ENCODE measurements at regions not wholly inside any gene's neighbourhood (a gene's known extent, or its start where the extent isn't known, plus 50 kb on each side); places are given as distances from the start of the nearest gene placed in this dataset.

- no peak for TF ChIP-seq SPI1 (IDR thresholded peaks at IDR 0.05; ENCODE audit: borderline replicate concordance, insufficient read depth, low read depth, low read length)
- no peak for TF ChIP-seq ZNF24 (IDR thresholded peaks at IDR 0.05)
- TF ChIP-seq POU2F2 (IDR thresholded peaks at IDR 0.05; ENCODE audit: borderline replicate concordance, low read depth, low read length), result no peak
- TF ChIP-seq CBFB (IDR thresholded peaks at IDR 0.05; ENCODE audit: low read depth), result no peak
- TF ChIP-seq RBBP5 (conservative IDR thresholded peaks at IDR 0.05), result no peak
Observed at GRCh38 chr22:17313626-17314025, 55.6 kb upstream of the CECR2 start (continued).

GRCh38 chr22:17307566-17307965 lies 61.7 kb upstream of the CECR2 start:
- intact Hi-C loops (cut with micrococcal nuclease; ENCODE audit: unreplicated experiment) (no loop called here), in situ Hi-C loops (cut with MboI) (no loop called here)
- ChIA-PET POLR2A (interaction anchor here (0.6 to 1.4 kb wide), 2 partner anchors 14 to 87 kb away, joined by 3 to 4 read pairs; no protein-coding TSS in a partner anchor), RAD21 (ENCODE audit: unreplicated experiment) (interaction anchor here (1.3 kb wide), 1 partner anchor 129 kb away, joined by 3 read pairs; no protein-coding TSS in a partner anchor), CTCF (interaction anchor here (0.8 to 1.7 kb wide), 3 partner anchors 36 to 102 kb away, joined by 3 to 4 read pairs (median 3); no protein-coding TSS in a partner anchor), SMC1A (ENCODE audit: uncharacterized antibody, unreplicated experiment) (interaction anchor here (1.2 to 1.5 kb wide), 3 partner anchors 10 to 194 kb away, joined by 3 to 4 read pairs (median 3); no protein-coding TSS in a partner anchor)
- H3K27me3 ChIP-seq (replicated peaks in 1 of 2; ENCODE audit: control insufficient read depth in 2 of 2, insufficient read depth in 2 of 2, low read length in 1 of 2), result no peaks in the 10 kb centered on the region
- DNase-seq (ENCODE audit: low read depth, low spot score), result no peak
- H2AFZ ChIP-seq (ENCODE audit: control insufficient read depth, low read depth, low read length), result no peak overlapping the region
- no peaks in the 10 kb centered on the region for H3K36me3 ChIP-seq (ENCODE audit: control insufficient read depth in 2 of 2, insufficient read depth in 2 of 2, low read length in 1 of 2)
- no peaks in the 10 kb centered on the region; the same call in 2 of the 3 replicates for H3K9me3 ChIP-seq (replicated peaks; ENCODE audit: control insufficient read depth, insufficient read depth, low read length)
- H3K79me2 ChIP-seq (ENCODE audit: control insufficient read depth, insufficient read depth, low read length), result no peaks in the 10 kb centered on the region
- no peak overlapping the region for H3K4me3 ChIP-seq
- no peaks in the 10 kb centered on the region for H4K20me1 ChIP-seq (ENCODE audit: control insufficient read depth, insufficient read depth)
- 75% methylated on average over 9 of the region's 9 CpGs for WGBS (ENCODE audit: insufficient coverage, insufficient replicate concordance, low lambda C conversion rate, missing lambda C conversion rate)
- H3K4me1 ChIP-seq (ENCODE audit: control insufficient read depth, insufficient read depth, low read length), result peaks cover 21% of the 10 kb centered on the region
- no peak overlapping the region for H3K4me2 ChIP-seq (ENCODE audit: control insufficient read depth, insufficient read depth)
- no peak for ATAC-seq
- no peak overlapping the region for H3K27ac ChIP-seq (ENCODE audit: control insufficient read depth, insufficient read depth)
- no peak for FAIRE-seq
- no peak overlapping the region for H3K9ac ChIP-seq (ENCODE audit: control insufficient read depth, insufficient read depth, low read length)
- BruUV-seq (replicated peaks), result no TSS peak
- TF ChIP-seq ZZZ3 (IDR thresholded peaks at IDR 0.05; ENCODE audit: control insufficient read depth, insufficient read length, low read depth) (no peak), PML (IDR thresholded peaks at IDR 0.05; ENCODE audit: low read length) (no peak), EGR1 (IDR thresholded peaks at IDR 0.05; ENCODE audit: borderline replicate concordance in 1 of 2, low read depth in 2 of 2, low read length in 2 of 2) (no peak), SUPT20H (IDR thresholded peaks at IDR 0.05; ENCODE audit: borderline replicate concordance, control insufficient read depth, low read depth, low read length) (no peak), ZNF592 (IDR thresholded peaks at IDR 0.05) (no peak), SUZ12 (IDR thresholded peaks at IDR 0.05; ENCODE audit: unreplicated experiment) (no peak), ATF2 (IDR thresholded peaks at IDR 0.05; ENCODE audit: low read length) (no peak), RBBP5 (conservative IDR thresholded peaks at IDR 0.05) (no peak), SIN3A (IDR thresholded peaks at IDR 0.05; ENCODE audit: low read depth, low read length) (no peak), KAT2A (conservative IDR thresholded peaks at IDR 0.05; ENCODE audit: control insufficient read depth, low read depth, low read length) (no peak), REST (IDR thresholded peaks at IDR 0.05; ENCODE audit: low read depth, low read length) (no peak)

All from GM12878 (cell line).